ENCODE measurements at regions not wholly inside any gene's neighbourhood (a gene's known extent, or its start where the extent isn't known, plus 50 kb on each side); places are given as distances from the start of the nearest gene placed in this dataset.

DNA sequence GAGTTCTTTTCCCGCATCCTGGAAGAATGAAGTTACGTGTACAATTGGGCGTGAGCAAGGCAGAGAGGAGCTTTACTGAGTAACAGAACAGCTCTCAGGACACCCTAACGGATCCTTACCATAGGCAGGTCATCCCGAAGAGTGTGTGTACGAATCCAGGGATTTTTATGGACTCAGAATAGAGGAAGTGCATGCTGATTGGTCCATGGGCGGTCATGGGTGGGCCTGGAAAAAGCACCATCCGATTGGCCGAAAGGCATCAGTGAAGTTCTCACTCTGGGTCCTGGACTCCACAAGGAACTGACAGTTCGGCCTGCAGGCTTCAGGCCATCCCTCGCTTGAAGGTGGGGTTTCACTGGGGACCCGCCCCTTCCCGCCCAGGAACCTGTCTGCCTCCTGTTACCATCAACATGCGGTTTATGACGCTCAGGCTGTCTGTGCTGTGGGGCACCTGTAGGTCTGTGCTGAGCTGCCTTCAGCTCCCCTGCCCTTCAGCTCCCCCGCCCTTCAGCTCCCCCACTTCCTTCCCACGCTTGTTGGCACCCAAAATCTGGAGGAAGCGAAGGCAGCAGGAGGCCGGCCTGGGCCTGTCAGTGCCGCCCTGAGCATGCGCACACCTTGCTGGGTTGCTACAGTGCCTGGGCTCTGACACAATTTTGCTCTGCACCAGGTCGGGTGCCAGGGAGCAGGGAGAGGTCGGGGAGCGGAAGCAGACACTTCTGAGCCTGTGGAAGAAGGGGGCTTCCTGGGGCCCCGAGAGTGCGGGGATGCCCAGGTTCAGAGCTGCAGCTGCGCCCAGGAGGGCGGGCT is 57.9 kb upstream of the MANEA start:
- BruUV-seq (replicated peaks): no TSS peak
- no peak overlapping the region for H3K4me3 Mint-ChIP-seq (ENCODE audit: low read depth, unreplicated experiment)
- H3K27ac Mint-ChIP-seq (ENCODE audit: unreplicated experiment): no peak overlapping the region
- peaks cover 16% of the 10 kb centered on the region for H3K4me1 Mint-ChIP-seq (ENCODE audit: low read depth, unreplicated experiment)
- no peaks in the 10 kb centered on the region for H3K9me3 Mint-ChIP-seq (ENCODE audit: low read depth, unreplicated experiment)
- no peaks in the 10 kb centered on the region for H3K36me3 Mint-ChIP-seq (ENCODE audit: insufficient read depth, unreplicated experiment)
- DNase-seq: no peak
- intact Hi-C loops (cut with micrococcal nuclease; ENCODE audit: unreplicated experiment): no loop called here
- CTCF ChIA-PET: no interaction called here
- TF ChIP-seq, protein P1, sequence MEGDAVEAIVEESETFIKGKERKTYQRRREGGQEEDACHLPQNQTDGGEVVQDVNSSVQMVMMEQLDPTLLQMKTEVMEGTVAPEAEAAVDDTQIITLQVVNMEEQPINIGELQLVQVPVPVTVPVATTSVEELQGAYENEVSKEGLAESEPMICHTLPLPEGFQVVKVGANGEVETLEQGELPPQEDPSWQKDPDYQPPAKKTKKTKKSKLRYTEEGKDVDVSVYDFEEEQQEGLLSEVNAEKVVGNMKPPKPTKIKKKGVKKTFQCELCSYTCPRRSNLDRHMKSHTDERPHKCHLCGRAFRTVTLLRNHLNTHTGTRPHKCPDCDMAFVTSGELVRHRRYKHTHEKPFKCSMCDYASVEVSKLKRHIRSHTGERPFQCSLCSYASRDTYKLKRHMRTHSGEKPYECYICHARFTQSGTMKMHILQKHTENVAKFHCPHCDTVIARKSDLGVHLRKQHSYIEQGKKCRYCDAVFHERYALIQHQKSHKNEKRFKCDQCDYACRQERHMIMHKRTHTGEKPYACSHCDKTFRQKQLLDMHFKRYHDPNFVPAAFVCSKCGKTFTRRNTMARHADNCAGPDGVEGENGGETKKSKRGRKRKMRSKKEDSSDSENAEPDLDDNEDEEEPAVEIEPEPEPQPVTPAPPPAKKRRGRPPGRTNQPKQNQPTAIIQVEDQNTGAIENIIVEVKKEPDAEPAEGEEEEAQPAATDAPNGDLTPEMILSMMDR (IDR thresholded peaks at IDR 0.05; ENCODE audit: unreplicated experiment): no peak
- H3K27me3 Mint-ChIP-seq (ENCODE audit: unreplicated experiment): no peaks in the 10 kb centered on the region

DNA sequence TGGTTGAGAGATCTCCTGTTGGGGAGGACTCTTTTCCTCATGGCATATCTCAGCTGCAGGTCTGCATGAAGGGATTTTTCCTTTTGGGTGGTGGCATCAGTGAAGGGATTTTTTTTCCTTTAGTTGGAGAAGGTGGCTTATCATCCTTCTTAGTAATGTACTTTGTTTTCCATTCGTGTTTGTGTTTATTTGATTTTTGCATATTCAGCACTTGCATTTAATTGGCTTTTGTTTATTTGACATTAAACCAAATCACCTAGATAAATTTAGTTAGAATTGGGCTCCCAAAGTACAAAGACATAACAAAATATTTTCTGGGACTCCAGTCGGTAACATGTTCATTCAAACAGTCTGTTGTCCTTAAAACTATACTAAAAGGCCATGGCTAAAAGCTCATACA is 56.2 kb upstream of the MANEA start:
- Mint-ChIP-seq H3K27ac (ENCODE audit: unreplicated experiment) (no peak overlapping the region), H3K27me3 (ENCODE audit: unreplicated experiment) (no peaks in the 10 kb centered on the region), H3K36me3 (ENCODE audit: insufficient read depth, unreplicated experiment) (no peaks in the 10 kb centered on the region), H3K4me3 (ENCODE audit: low read depth, unreplicated experiment) (no peak overlapping the region), H3K4me1 (ENCODE audit: low read depth, unreplicated experiment) (peaks cover 16% of the 10 kb centered on the region), H3K9me3 (ENCODE audit: low read depth, unreplicated experiment) (peaks cover 3% of the 10 kb centered on the region)
- CTCF ChIA-PET: no interaction called here
- intact Hi-C loops (cut with micrococcal nuclease; ENCODE audit: unreplicated experiment): no loop called here
- TF ChIP-seq, protein P1 (IDR thresholded peaks at IDR 0.05; ENCODE audit: unreplicated experiment): no peak
- DNase-seq: no peak
- BruUV-seq (replicated peaks): no TSS peak

Measured in Calu3 (cell line).